NOMO-1 (cell line): ENCODE measurements at regions not wholly inside any gene's neighbourhood (a gene's known extent, or its start where the extent isn't known, plus 50 kb on each side); places are given as distances from the start of the nearest gene placed in this dataset.
"Not testable (repeated sequence)": the region's sequence is repeated elsewhere in the genome, so short reads cannot be mapped to it uniquely, and the experiment has no call there.

ENCODE experiments used
- DNase-seq, 2 experiments: peaks; one replicate each; lab custom pipeline; 2025; ENCODE audit not compliant: unreplicated experiment in 2 of 2; lab: John Stamatoyannopoulos, UW

DNA sequence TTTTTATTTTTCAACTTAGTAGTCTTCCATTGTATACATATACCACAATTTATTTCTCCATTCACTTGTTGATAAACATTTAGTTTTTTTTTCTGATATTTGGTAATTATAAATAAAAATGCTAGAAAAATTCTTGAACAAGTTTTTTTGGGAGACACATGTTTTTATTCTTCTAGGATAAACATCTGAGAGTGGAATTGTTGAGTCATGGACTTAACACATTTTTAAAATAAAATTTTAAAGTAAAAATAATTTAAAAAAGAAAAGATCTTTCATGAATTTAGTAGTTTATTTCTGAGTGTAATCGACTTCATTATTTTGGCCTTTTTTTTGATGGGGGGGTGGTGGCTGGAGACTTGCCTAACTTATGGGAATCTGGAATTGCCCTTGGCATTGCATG is 391.1 kb downstream of the KCNJ2 start:
- DNase-seq: no peak

DNA sequence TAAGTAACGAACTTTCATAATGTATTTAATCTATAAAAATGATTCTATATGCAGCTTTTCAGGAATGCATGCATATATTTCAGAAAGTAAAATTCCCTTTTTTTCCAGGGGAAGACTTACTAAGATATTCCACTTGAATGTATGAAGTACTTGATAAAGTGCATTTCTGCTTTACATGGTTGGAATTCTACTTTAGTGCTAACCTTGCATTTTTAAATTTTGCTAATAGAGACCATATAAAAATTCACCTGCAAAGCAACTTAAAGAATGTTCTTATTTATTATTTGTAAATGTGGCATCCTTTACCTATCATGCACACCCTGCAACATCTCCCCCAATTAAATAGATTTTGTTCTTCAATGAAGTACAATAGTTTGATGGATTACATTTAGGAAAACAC is 392.8 kb downstream of the KCNJ2 start:
- no peak for DNase-seq

DNA sequence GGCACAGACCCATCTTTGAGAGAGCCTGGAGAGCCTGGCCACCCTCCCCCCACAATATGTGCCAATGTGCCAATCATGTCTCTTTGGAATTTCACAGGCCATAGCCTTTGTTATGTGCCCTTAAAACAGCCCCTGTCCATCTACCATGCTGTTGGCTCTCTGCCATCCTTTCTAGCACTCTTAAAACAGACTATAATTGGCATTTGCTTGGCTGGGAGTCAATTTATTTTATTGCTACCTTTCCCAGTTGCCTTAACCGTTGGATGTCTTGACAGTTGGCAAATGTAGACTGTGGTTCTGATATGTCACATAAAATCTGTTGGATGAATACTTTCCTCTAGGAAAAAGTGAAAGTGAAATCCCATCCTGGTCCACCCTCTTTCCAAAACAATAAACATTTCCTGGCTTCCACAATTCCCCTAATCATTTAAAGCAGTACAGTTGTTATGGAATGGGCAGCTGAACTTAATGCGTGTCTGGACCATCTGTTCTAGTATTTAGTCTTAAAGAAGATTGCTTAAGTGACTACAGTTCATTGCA is 394.0 kb downstream of the KCNJ2 start:
- no peak for DNase-seq

DNA sequence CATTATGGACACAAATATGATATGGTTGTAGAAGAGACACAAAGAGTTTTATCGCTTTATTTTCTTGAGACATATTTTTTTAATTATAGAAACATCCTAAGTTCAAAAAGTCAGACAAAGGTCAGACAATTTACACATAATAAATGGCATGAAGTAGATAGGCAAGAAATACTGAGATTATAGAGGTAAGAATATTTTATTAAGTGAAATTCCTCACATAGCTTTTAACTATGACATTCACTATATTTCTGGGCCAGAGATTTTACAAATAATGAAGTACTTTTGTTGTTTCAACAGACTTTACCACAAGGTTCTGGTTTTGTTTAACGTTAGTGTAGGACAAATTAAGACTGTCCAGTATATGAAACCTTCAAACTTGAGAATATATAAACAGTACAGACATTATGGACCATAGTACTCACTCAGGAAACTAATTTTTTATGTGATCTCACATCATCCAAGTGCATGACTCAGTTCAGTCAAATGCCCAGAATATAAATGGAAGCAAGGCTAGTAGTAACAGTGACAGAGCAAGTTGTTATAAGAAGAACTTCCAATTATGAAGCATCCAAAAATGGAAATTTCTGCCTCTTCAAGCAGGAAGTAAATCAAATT is 394.8 kb downstream of the KCNJ2 start:
- DNase-seq: no peak

DNA sequence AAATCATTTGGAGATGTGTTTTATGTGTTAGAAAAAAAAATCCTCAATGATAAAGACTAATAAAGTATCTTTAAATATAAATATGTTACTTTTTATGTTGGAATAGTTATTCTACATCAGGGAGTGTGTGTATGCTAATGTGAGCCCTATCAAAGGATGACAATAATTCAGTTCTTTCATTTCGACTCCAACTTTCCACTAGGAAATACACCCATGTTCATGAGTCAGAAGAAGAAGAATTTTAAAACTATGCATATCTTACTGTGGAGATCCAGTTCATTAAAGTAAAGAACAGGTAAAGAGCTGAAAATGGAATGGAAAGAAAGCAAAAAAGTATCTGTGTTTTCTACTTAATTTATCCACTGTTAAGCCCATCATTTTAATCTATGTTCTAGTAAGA is 399.8 kb downstream of the KCNJ2 start:
- DNase-seq: no peak

DNA sequence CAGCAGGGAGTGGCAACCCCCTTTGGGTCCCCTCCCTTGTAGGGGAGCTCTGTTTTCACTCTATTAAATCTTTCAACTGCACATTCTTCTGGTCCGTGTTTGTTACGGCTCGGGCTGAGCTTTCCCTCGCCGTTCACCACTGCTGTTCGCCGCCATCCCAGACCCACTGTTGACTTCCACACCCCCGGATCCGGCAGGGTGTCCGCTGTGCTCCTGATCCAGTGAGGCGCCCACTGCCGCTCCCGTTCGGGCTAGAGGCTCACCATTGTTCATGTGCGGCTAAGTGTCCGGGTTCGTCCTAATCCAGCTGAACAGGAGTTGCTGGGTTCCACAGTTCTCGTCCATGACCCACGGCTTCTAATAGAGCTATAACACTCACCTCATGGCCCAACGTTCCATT is 408.1 kb downstream of the KCNJ2 start:
- no peak for DNase-seq

DNA sequence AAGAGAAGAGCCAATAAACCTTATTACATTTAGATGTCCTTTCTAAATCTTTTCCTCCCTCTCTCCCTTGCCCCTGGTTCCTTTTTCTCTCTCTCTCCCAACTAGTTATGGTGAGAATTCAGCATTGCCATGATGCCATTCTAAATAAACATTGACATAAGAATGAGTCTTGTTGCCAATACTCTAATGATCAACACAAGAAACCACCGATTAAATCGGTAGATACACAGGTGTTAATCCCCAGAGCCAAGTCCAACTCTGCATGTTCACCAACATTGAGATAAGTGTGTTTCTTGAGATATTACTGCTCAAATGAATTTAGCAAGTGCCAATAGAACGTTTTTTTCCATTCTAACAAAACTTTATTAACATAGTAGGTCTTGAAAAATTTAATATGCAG is 412.1 kb downstream of the KCNJ2 start:
- no peak for DNase-seq

DNA sequence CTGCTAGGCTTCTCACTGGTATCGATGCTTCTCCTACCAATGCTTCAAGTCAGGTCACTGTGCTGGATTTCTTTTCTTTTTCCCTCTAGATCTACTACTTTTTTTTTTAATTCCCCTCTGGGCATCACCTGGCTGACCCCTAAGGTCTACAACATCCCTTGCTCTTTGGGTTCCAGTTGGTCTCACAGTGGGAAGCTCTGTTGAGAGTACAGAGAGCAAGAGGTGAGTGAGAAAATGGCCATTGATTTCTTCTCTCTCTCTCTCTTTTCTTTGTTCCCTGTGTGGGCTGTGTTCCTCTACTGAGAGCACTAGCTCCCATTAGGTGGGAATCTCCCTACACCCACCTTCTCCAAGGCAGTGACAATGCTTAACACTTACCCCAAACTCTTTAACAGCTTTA is 413.4 kb downstream of the KCNJ2 start:
- no peak for DNase-seq

DNA sequence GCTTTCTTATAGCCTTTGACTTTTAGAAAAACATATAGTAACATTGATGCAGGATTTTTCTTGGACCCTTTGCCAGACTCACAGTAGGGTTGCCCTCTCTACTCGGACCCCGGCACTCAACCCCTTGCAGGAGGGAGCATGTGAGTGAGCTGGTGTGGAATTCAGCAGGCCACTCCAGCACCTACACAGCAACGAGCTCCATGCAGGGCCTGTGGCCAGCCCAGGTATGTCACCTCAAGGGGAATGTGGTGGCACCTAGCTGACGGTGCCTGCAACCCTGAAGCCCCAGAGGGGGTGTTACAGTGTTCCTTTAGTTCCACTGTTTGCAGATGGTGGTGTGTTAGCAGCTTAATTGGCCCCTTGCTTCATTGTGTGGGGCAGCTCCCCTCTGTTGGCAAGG is 414.9 kb downstream of the KCNJ2 start:
- DNase-seq: no peak

DNA sequence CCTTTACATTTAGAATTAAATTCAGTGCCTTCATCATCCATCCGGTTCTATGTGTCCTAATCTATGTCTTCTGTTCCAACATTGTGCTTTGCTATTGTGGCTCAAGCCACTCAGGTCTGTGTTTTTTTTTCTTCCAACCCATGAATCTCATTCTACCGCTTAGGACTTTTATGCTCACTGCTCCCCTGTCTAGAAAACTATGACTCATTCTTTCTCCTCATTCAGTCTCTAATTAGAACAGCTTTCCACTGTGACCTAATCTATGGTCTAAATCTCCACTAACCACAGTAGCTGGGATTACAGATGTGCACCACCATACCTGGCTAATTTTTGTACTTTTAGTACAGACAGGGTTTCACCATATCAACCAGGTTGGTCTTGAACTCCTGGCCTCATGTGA is 418.7 kb downstream of the KCNJ2 start:
- DNase-seq: no peak

DNA sequence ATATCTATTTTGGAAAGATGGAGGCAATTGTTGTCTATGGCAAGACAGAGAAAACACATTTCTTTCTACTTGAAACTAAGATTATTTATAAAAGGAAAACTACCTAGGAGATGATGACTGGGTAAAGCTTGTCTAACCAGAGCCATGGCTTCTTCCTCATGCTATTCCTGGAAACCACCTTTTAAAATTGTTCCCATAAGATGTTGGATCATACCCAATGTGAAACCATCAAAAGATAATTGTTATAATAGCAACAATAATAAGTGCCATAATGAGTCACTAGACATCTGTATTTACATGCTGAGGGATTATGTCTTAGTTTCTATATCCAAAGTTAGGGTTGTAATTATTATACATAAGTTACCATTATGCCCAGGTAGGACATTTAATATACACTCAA is 428.4 kb downstream of the KCNJ2 start:
- no peak for DNase-seq

DNA sequence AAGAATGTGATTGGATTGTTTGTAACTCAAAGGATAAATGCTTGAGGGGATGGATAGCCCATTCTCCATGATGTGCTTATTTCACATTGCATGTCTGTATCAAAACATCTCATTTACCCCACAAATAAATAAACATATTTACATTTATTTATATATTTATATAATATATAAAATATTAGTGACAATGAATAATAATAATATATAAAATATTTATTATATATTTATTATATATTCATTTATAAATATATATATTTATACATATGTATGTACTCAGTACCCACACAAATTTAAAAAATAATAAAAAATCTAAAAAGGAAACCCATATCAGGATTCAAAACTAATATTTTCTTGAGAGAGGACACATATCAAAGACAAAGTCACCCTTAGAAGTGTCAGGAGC is 429.9 kb downstream of the KCNJ2 start:
- no peak for DNase-seq

DNA sequence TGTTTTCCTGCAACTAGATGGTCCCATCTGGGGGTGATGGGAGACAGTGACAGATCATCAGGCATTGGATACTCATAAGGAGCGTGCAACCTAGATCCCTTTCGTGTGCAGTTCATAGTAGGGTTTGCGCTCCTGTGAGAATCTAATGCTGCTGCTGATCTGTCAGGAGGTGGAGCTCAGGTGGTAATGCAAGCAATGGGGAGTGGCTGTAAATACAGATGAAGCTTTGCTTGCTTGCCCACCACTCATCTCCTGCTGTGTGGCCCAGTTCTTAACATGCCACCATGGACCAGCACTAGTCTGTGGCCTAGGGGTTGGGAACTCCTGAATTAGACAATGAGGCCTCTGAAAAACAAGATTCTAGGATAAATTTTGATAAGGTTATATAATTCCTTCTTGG is 430.6 kb downstream of the KCNJ2 start:
- DNase-seq: not testable (repeated sequence)

DNA sequence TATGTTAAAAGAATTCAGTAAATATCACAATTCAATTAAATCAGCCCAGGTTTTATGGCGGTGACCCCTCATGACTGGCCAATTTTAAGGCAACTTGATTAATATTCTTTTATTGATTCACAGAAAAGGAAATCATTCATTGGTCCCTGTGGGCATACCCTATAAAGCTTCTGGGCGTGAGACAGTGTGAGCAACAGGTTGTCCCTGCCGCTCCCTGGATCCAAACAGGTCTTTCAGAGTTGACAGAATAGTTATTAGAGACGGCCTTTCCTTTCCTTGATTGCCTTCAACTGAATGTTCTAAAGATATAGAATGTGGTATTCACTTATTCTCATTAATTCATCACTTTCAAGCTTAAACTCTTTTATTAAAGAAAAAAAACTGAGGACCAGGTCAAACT is 433.9 kb downstream of the KCNJ2 start:
- no peak for DNase-seq

DNA sequence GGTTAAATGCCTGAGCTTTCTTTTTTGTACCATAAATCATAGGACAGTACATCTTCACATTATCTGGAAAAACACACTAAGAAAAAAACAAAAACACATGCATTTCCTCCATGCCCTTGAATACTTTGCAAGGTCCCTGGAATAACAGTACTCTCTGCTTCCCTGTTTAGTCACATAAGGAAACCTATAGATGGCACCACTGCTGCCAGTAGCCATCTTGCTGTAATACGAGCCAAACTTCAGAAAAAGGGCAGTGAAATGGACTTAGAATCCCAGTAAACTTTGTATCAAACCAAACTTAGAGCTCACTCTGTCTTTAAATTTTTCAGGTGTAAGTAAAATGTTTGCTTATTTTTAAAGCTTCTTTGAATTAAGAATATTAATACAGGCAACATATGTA is 435.5 kb downstream of the KCNJ2 start:
- DNase-seq: no peak

DNA sequence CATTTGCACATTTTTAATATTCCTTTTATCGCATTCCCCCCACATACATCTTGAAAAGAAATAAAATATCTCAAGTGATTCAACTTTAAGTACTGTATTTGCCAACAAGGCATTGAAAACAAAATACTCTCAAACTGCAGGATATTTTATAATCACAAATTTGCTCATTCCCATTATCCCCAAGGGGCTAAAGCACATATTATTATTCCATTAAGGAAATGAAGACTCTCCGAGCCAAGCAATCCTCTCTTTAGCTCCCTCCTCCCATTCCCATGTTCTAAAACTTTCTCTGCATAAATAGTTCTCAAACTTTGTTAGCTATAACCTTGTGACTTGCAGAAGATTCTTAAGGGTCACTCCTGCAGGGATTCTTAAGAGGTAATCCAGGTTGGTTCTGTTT is 436.8 kb downstream of the KCNJ2 start:
- no peak for DNase-seq

DNA sequence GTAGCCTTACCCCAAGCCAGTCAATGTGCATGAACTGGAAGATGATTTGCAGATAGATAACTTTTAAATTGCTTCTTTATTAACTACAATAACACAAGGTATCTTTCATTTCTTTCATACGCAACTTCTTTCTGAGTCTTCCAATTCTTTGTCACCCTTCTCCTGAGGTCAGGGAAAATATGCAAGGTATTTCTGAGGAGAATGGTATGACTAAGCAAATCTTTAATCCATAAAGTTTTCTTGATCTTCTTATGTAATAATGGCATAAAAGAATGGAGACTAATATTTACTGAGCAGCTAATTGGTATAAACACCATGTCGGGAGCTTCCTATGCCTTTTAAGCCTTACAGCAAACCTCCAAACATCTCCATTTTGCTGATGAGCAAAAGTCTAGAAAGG is 438.9 kb downstream of the KCNJ2 start:
- no peak for DNase-seq

DNA sequence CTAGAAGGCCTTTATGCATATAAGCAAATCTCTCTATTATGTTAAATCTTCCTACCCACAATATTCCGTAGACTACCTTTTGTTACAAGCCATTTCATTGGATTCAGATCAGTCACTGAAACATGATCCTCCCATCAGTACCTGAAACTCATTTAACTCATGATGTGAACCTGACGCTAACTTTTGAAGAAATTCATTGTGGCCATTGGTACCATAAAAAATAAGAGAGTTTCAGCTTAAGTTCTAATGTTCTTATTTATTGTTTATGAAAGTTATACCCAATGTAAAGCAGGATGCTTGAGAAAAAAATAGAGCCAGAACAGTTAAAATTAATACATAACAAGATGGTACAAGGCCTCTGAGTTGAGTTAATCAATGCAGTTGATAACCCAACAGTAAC is 439.6 kb downstream of the KCNJ2 start:
- no peak for DNase-seq

DNA sequence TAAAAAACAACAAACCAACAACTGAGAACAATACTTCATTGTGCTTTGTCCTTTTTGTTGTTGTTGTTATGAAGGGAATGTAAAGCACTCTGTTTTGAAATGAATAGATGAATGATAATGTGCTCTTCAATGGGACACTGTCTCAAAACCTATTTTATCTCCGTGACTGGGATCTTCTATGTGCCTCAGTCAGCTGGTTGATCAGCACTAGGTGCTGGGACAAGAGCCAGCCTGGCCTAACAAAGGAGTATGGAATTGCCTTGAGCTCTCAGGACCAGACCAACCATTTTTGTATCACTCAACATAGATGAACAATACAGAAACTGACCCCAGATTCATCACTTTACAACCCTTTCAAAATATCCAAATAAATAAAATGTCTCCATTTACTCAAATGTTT is 440.2 kb downstream of the KCNJ2 start:
- no peak for DNase-seq

DNA sequence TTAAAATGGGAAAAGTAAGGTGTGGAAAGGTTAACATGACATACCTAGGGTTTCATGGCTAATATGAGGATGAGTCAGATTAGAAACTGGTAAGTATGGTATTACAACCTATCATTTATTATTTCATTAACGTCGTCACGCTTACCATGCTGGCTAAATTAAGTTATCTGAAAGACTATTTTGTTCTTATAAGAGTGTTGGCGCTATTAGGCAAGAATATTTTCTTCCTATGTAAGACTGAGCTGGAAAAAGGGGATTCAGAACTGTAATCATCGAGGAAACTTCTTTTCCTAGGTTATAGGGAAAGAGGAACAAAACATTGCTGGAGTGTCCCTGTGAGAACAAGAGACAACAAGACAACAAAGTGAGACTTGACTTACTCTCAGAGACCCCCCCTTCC is 440.8 kb downstream of the KCNJ2 start:
- no peak for DNase-seq

DNA sequence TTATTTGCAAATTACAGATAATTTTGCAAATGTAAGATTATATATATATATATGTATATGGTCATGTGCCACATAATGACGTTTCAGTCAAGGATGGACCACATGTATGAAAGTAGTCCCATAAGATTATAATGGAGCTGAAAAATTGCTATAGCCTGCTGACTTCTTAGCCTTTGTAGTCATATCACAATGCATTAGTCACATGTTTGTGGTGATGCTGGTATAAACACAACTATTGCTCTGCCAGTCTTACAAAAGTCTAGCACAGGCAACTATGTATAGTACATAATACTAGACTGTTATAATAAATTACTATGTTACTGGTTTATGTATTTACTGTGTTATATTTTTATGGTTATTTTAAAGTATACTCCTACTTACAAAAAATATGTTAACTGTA is 444.3 kb downstream of the KCNJ2 start:
- no peak for DNase-seq

DNA sequence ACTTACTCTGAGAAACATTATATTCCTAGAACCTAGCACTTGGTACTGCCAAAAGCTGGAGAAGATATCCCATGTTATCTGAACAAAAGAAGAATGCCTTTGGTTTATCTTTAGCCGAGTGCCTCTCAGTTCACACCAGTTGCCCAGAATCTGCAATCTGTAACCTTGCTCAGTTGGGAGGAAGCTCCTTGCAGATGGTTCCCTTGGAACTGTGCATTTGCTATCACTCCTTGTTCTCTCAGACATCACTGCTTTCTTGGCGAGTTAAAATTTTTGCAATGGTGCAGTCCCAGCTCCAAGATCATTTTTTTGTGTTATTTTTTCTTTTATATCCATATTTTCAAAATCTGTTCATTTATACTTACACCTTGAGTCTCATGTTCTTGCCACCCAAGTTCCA is 446.5 kb downstream of the KCNJ2 start:
- no peak for DNase-seq

DNA sequence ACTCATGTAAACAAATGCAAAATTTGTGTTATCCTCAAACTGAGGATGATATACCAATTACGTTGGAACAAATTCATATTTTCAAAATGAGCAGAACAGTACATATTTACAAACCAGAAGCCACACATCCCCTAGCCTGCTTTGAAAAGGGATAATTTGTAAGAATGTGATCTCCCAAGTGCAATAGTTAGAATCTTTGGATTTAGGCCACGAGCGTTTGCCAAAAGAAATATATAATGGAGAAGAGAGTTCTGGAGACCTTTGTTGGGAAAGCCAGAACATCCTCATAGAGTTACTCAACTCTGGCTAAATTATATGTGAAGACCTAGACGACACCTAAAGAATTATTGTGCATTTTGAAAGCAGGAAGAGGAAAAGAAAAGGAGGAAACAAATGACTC is 449.3 kb downstream of the KCNJ2 start:
- no peak for DNase-seq
